HG02840 (cell line): ENCODE measurements at regions not wholly inside any gene's neighbourhood (a gene's known extent, or its start where the extent isn't known, plus 50 kb on each side); places are given as distances from the start of the nearest gene placed in this dataset.

Source experiments
- ATAC-seq: cut with Tn5 transposase; IDR thresholded peaks from one replicate; pipeline ENCODE4 v1.9.1; 2021; ENCODE audit warnings: mild to moderate bottlenecking, moderate library complexity, moderate number of reproducible peaks; ENCODE audit not compliant: unreplicated experiment, low FRiP score

GRCh38 chr16:59411961-59412841 is 678.1 kb upstream of the GOT2 start:
- no peak for ATAC-seq

GRCh38 chr16:59410451-59410850 is 676.3 kb upstream of the GOT2 start:
- ATAC-seq = no peak

GRCh38 chr16:59405802-59406201 is 671.7 kb upstream of the GOT2 start:
- no peak for ATAC-seq

GRCh38 chr16:59404509-59404908 is 670.4 kb upstream of the GOT2 start:
- ATAC-seq = no peak

- no peak for ATAC-seq
Observed at GRCh38 chr16:59400830-59401229, 666.7 kb upstream of the GOT2 start.

- no peak for ATAC-seq
Observed at GRCh38 chr16:59397638-59398037, 663.5 kb upstream of the GOT2 start.

GRCh38 chr16:59394526-59394925 is 660.4 kb upstream of the GOT2 start:
- no peak for ATAC-seq

- no peak for ATAC-seq
Observed at GRCh38 chr16:59392911-59393310, 658.8 kb upstream of the GOT2 start.

GRCh38 chr16:59391617-59392364 is 657.7 kb upstream of the GOT2 start:
- ATAC-seq = no peak

GRCh38 chr16:59385959-59386358 is 651.8 kb upstream of the GOT2 start:
- no peak for ATAC-seq

GRCh38 chr16:59385491-59385890 is 651.4 kb upstream of the GOT2 start:
- ATAC-seq = no peak

- ATAC-seq = no peak
Observed at GRCh38 chr16:59373632-59374031, 639.5 kb upstream of the GOT2 start.

GRCh38 chr16:59370717-59371116 is 636.6 kb upstream of the GOT2 start:
- ATAC-seq = no peak

GRCh38 chr16:59369523-59369922 is 635.4 kb upstream of the GOT2 start:
- no peak for ATAC-seq

GRCh38 chr16:59368586-59368985 is 634.5 kb upstream of the GOT2 start:
- ATAC-seq = no peak

- ATAC-seq = no peak
Observed at GRCh38 chr16:59356709-59357108, 622.6 kb upstream of the GOT2 start.

- no peak for ATAC-seq
Observed at GRCh38 chr16:59356144-59356543, 622.0 kb upstream of the GOT2 start.

- no peak for ATAC-seq
Observed at GRCh38 chr16:59355704-59356103, 621.6 kb upstream of the GOT2 start.

- ATAC-seq = no peak
Observed at GRCh38 chr16:59351305-59351903, 617.3 kb upstream of the GOT2 start.

GRCh38 chr16:59350670-59351069 is 616.6 kb upstream of the GOT2 start:
- ATAC-seq = no peak

GRCh38 chr16:59342669-59343068 is 608.6 kb upstream of the GOT2 start:
- ATAC-seq = no peak
